GM12875 (cell line): ENCODE measurements at regions not wholly inside any gene's neighbourhood (a gene's known extent, or its start where the extent isn't known, plus 50 kb on each side); places are given as distances from the start of the nearest gene placed in this dataset.

Experiments used
- H3K4me3 ChIP-seq: one replicate; pipeline ENCODE4 v1.5.1; 2011; ENCODE audit warnings: low read depth, low read length, control low read depth
- CTCF ChIP-seq: IDR thresholded peaks from 2 replicates; pipeline ENCODE4 v1.5.1; 2011; ENCODE audit warnings: low read depth, mild to moderate bottlenecking, control low read depth, inconsistent platforms, low read length, moderate library complexity, borderline replicate concordance; ENCODE audit not compliant: insufficient read depth

DNA sequence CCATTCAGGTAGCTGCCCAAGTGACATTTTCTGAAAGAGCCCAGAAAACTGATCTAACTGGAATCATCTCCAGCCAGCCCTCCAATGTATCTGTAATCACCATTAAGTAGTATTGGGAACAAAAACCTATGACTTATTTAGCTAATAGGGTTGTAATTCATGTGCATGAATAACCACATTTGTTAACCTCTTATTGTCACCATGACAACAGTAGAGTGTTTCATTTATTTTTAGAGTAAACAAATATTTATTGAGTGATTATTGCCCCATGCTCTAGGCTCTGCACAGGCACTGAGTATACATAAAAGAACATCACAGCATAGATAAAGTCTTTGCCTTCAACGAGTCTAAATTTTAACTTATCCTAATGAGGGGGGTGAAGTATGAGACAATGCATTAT is 265.4 kb upstream of the UBE2E3 start:
- no peak overlapping the region for H3K4me3 ChIP-seq
- TF ChIP-seq CTCF, result no peak

DNA sequence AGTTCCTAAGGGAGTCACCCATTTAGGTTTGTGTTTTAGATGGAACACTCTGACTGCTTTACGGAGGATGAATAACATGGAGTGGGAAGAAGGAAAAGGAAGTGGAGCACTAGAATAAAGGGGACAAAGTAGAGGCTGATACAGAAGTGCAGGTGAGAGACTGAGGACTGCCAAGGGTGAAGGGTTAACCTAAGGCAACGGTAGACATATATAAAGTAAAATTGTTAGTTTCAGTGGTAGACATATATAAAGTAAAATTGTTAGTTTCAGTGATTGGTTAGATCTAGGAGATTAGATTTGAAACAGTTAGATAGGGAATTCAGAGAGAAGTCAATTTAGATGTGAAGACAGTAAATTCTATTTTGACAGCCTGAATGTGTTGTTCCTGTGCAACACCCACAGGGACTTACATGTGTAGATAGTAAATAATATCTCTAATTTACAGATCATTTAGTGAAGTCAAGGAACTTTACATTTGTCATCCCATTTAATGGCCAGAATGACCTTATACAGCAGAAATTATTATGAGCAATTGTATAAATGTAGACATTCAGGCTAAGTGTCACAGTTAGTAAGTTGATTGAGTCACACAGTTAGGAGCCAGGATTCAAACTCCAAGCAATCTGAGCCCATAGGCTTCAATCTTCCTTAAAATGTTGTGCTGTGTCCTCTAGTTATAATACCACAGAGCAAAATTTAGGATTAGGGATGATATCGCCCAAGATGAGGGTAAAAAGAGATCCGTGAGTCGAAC is 270.8 kb upstream of the UBE2E3 start:
- no peak overlapping the region for H3K4me3 ChIP-seq
- TF ChIP-seq CTCF, result no peak

- TF ChIP-seq CTCF, result no peak
Measured at GRCh38 chr2:180707884-180708205, 272.6 kb upstream of the UBE2E3 start.

DNA sequence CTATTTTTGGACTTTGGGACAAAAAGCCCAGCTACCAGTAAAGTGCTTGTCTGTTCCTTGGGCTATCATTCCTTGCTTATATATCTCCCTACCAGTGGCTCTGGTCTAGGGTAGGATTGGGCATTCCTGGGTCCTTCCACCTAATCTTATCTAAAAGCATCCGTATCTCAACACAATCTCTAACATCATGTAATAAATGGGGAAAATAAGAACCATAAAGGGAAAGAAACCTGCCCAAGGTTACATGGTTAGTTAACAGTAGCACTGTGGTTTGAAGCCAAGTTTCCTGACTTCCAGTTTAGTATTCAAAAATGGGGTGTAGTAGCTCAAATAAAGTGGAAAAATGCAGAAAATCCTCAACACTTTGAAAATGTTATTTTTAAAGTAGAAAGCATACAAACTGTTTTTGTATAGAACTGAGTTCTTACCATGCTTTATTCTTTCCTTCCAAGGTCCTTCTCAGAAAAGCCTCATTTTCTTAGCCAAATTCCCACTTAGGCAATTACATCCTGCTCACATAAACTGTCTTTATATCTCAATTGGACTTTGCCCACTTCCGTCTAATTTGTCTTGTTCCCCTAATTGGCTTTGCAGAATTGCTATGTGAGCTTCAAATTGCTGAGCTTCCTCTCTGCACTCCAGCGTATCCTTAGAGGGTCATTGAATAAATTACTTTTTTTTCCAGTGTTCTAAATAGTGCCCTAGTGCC is 273.1 kb upstream of the UBE2E3 start:
- no peak overlapping the region for H3K4me3 ChIP-seq
- TF ChIP-seq CTCF, result no peak

More at GRCh38 chr2:180707884-180708205, 272.6 kb upstream of the UBE2E3 start:
- H3K4me3 ChIP-seq, result no peak overlapping the region

- no peak for TF ChIP-seq CTCF
- H3K4me3 ChIP-seq, result no peak overlapping the region
Measured at GRCh38 chr2:180706694-180707093, 273.7 kb upstream of the UBE2E3 start.

DNA sequence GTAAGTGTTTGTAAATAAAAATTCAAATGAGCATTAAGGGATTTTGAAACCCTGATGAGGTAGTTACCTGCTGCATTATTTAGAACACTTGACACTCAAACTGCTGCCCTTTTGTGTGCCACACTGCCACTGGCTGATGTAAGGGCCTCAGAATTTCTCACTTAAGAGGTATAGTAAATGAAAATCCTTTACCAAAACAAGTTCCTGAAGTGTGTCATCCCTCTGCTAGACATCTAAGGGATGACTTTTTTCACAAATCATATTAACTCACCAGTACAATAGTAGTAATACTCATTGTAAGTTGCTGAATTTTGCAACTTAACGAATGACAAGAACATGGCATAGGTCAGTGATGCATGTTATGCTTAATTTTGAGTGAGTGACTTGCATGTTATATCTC is 274.9 kb upstream of the UBE2E3 start:
- no peak overlapping the region for H3K4me3 ChIP-seq
- TF ChIP-seq CTCF, result no peak

- H3K4me3 ChIP-seq, result no peak overlapping the region
- no peak for TF ChIP-seq CTCF
Measured at GRCh38 chr2:180705122-180705521, 275.3 kb upstream of the UBE2E3 start.
